ENCODE measurements at regions not wholly inside any gene's neighbourhood (a gene's known extent, or its start where the extent isn't known, plus 50 kb on each side); places are given as distances from the start of the nearest gene placed in this dataset.
"Not testable (repeated sequence)": the region's sequence is repeated elsewhere in the genome, so short reads cannot be mapped to it uniquely, and the experiment has no call there.

DNA sequence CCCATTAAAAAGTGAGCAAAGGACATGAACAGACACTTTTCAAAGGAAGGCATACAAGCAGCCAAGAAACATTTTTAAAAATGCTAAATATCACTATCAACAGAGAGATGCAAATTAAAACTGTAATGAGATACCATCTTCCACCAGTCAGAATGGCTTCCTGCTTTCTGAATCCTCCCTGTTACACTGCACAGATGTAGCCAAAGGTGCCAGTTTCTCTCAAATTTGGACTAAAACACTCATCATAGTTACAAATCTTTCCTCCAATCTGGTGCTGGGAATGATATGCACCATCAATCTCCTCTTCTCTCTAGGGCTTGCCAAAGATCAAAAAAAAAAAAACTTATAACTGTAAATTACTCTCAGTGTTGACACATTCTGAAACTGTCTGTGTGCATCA is 311.8 kb upstream of the CLEC14A start:
- Histone ChIP-seq H3K27me3 (replicated peaks; ENCODE audit: control insufficient read depth, insufficient read depth, low read length) (no peaks in the 10 kb centered on the region), H3K4me3 (replicated peaks; ENCODE audit: low read depth, low read length) (no peak overlapping the region), H3K36me3 (ENCODE audit: control insufficient read depth, insufficient read depth, low read length) (no peaks in the 10 kb centered on the region)
- no peak for DNase-seq (ENCODE audit: extremely low read depth, insufficient read length)
- no peak for TF ChIP-seq CTCF (IDR thresholded peaks at IDR 0.05; ENCODE audit: insufficient read depth, low read length, poor library complexity, severe bottlenecking)

- no peak for TF ChIP-seq CTCF (IDR thresholded peaks at IDR 0.05; ENCODE audit: insufficient read depth, low read length, poor library complexity, severe bottlenecking)
- Histone ChIP-seq H3K27me3 (replicated peaks; ENCODE audit: control insufficient read depth, insufficient read depth, low read length) (no peaks in the 10 kb centered on the region), H3K36me3 (ENCODE audit: control insufficient read depth, insufficient read depth, low read length) (no peaks in the 10 kb centered on the region), H3K4me3 (replicated peaks; ENCODE audit: low read depth, low read length) (no peak overlapping the region)
- DNase-seq (ENCODE audit: extremely low read depth, insufficient read length) = no peak
Measured at GRCh38 chr14:38561657-38562056, 305.8 kb upstream of the CLEC14A start.

DNA sequence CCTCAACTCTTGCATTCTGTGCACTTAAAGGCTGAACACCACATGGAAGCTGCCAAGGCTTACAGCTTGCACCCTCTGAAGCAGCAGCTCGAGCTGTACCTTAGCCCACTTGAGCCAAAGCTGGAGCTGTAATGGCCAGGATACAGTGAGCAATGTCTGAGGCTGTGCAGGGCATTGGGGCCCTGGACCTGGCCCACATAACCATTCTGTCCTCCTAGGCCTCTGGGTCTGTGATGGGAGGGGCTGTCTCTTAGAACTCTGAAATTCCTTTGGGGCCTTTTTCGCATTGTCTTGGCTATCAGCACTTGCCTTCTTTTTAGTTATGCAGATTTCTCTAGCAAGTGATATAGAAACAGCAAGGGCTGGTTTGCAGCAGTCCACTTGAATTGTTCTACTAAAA is 303.8 kb upstream of the CLEC14A start:
- TF ChIP-seq CTCF (IDR thresholded peaks at IDR 0.05; ENCODE audit: insufficient read depth, low read length, poor library complexity, severe bottlenecking) = no peak
- DNase-seq (ENCODE audit: extremely low read depth, insufficient read length) = no peak
- Histone ChIP-seq H3K4me3 (replicated peaks; ENCODE audit: low read depth, low read length) (no peak overlapping the region), H3K27me3 (replicated peaks; ENCODE audit: control insufficient read depth, insufficient read depth, low read length) (no peaks in the 10 kb centered on the region), H3K36me3 (ENCODE audit: control insufficient read depth, insufficient read depth, low read length) (no peaks in the 10 kb centered on the region)

GRCh38 chr14:38557391-38557790 is 301.5 kb upstream of the CLEC14A start:
- H3K36me3 ChIP-seq (ENCODE audit: control insufficient read depth, insufficient read depth, low read length); H3K27me3 ChIP-seq (replicated peaks; ENCODE audit: control insufficient read depth, insufficient read depth, low read length); DNase-seq (ENCODE audit: extremely low read depth, insufficient read length); H3K4me3 ChIP-seq (replicated peaks; ENCODE audit: low read depth, low read length): not testable (repeated sequence)

GRCh38 chr14:38556252-38556651 is 300.4 kb upstream of the CLEC14A start:
- H3K36me3 ChIP-seq (ENCODE audit: control insufficient read depth, insufficient read depth, low read length) = no peaks in the 10 kb centered on the region

DNA sequence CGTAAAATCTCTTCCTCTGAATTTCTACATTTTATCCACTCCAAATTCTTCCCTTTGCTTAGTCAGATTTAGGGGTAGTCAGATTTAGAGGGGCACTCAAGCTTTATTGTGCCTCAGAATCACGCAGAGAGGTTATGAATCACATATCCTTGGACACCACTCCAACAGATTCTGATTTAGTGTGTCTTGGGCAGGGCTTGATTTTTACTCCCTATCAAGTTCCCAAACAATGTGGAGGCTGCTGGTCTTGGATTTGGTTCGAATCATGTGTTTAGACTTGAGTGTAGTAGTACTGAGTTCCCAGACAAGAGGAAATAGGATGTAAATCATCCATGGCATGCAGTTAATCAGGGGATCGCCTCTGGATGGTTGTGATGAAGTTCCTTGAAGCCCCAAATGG is 298.1 kb upstream of the CLEC14A start:
- no peaks in the 10 kb centered on the region for H3K36me3 ChIP-seq (ENCODE audit: control insufficient read depth, insufficient read depth, low read length)
- H3K27me3 ChIP-seq (replicated peaks; ENCODE audit: control insufficient read depth, insufficient read depth, low read length) = no peaks in the 10 kb centered on the region
- TF ChIP-seq CTCF (IDR thresholded peaks at IDR 0.05; ENCODE audit: insufficient read depth, low read length, poor library complexity, severe bottlenecking) = no peak
- DNase-seq (ENCODE audit: extremely low read depth, insufficient read length) = no peak
- no peak overlapping the region for H3K4me3 ChIP-seq (replicated peaks; ENCODE audit: low read depth, low read length)

More at GRCh38 chr14:38556252-38556651, 300.4 kb upstream of the CLEC14A start:
- DNase-seq (ENCODE audit: extremely low read depth, insufficient read length) = no peak
- H3K27me3 ChIP-seq (replicated peaks; ENCODE audit: control insufficient read depth, insufficient read depth, low read length) = no peaks in the 10 kb centered on the region
- TF ChIP-seq CTCF (IDR thresholded peaks at IDR 0.05; ENCODE audit: insufficient read depth, low read length, poor library complexity, severe bottlenecking) = no peak
- H3K4me3 ChIP-seq (replicated peaks; ENCODE audit: low read depth, low read length) = no peak overlapping the region

Measured in GM06990 (cell line).